Activated CD8-positive, alpha-beta memory T cell treated with anti-CD3 and anti-CD28 coated beads, Interleukin-2, amount 50 U/mL, for 4 hours (primary cell): ENCODE measurements at regions not wholly inside any gene's neighbourhood (a gene's known extent, or its start where the extent isn't known, plus 50 kb on each side); places are given as distances from the start of the nearest gene placed in this dataset.
"Not testable (repeated sequence)": the region's sequence is repeated elsewhere in the genome, so short reads cannot be mapped to it uniquely, and the experiment has no call there.

Experiments used
- DNase-seq: peaks from one replicate; pipeline ENCODE4 v3.0.0-alpha.2; 2020

- DNase-seq, result no peak
Measured at GRCh38 chr2:234796045-234796591, 155.7 kb upstream of the SH3BP4 start.

- no peak for DNase-seq
Measured at GRCh38 chr2:234795272-234795920, 156.4 kb upstream of the SH3BP4 start.

- DNase-seq, result no peak
Measured at GRCh38 chr2:234794866-234795265, 157.0 kb upstream of the SH3BP4 start.

DNA sequence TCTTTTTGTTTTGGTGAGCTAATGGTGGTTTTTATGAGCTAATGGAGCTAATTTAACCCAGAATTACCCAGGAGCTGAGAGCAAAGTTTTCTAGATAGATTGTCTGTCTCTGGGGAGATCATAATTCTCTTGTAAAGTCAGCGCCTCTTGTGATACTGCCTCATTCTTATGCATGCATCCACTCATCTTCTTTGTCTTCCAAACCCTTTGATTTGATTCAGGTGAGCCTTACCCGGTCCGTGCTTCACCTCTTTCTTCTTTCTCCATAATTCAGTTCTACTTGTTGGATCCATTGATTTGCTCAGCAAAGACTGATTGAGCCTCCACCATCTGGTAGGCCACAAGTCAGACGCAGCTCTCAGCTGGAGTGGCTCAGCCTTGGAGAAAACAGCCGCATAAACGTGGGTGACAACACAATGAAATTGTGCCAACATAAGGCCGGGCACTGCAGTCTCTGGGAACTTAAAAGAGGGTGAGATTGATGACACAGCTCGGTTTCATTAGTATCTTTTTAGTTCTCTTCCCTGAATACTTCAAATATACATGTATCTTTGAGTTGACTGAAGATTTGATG, 158.5 kb upstream of the SH3BP4 start:
- DNase-seq, result no peak

DNA sequence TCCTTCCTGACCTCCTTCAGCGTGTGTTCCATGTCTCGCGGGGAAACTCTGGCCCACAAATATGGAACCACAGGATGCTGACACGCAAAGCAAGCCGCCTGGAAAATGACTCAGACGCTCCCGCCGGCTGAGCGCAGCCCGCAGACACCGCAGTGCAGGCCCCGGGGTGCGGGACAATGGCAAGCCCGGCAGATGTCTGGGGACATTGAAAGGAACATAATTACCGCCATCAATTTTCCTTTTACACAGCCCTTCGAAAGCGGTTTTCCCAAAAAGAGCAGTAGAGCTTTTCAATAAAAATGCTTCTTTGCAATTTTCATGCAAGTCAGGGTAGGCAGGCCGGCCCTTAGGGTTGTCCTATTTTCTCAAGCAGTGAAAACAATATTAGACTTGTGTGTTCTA, 159.2 kb upstream of the SH3BP4 start:
- no peak for DNase-seq

DNA sequence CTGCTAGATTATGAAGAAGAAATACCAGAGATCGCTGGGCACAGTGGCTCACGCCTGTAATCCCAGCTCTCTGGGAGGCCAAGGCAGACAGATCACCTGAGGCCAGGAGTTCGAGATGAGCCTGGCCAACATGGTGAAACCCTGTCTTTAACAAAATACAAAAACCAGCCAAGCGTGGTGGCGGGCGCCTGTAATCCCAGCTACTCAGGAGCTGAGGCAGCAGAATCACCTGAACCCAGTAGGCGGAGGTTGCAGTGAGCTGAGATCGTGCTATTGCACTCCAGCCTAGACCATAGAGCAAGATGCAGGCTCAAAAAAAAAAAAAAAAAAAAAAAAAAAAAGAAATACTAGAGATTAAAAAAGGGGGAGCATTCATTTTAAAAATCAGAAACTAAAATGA, 159.7 kb upstream of the SH3BP4 start:
- DNase-seq, result not testable (repeated sequence)

- no peak for DNase-seq
Measured at GRCh38 chr2:234790380-234790779, 161.4 kb upstream of the SH3BP4 start.

GRCh38 chr2:234789556-234790325, 162.1 kb upstream of the SH3BP4 start:
- no peak for DNase-seq

- no peak for DNase-seq
Measured at GRCh38 chr2:234788841-234789240, 163.0 kb upstream of the SH3BP4 start.

GRCh38 chr2:234788381-234788780, 163.4 kb upstream of the SH3BP4 start:
- DNase-seq, result no peak

DNA sequence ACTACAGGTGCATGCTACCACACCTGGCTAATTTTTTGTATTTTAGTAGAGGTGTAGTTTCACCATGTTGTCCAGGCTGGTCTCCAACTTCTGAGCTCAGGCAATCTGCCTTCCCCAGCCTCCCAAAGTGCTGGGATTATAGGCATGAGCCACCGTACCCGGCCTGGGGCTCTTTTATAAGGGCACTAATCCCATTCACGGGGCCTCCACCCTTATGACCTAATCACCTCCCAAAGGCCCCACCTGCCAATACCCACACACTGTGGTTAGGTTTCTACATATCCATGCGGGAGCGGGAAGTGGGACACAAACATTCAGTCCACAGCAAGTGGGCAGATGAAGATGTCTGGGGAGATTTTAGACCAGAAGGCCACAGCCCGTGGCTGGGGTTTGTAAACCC, 164.7 kb upstream of the SH3BP4 start:
- no peak for DNase-seq

DNA sequence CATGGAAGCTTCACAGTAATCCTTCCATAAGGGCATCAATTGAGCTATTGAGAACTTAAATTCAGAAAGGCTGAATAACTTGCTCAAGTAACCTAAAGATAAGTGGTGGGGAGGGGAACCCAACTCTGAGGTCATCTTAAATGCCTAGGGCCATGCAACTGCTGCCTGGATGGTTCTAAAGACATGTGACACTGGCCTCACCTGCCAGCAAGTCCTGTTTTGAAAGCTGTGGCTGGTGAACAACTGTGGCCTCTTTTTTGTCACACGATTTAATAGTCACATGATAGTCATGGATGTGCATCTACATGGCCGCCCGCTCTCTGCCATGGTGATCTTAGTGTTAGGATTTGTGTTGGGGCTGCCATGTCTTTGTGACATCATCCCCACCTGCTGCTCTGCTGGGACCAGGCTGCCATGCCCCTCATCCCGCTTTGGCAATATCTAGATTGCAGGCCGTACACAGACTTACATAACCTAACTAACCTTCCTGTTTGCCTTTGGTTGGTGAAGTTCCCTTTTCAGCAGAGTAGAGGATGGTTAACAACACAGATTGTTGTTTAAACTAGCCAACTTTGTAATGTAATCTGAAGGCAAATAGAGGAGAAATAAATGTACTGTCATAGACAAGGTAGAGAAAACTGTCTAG, 177.9 kb upstream of the SH3BP4 start:
- no peak for DNase-seq

DNA sequence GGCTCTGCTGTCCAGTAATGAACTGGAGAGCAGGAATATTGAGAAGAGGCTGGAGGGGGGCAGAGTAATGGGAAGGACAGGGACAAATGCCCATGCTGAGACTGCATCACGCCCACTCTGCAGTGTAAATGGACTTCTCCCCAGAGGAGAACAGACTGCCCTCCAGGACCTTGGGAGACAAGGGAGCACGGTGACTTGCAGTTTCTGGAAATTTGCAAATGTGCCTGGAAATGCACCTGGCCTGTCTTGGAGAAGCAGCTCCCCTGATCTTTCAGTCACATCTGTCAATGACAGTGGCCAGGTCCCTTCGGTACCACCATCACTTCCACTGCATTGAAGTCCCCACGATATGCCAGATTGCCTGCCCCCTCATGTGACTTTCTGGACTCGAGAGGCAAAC, 178.7 kb upstream of the SH3BP4 start:
- DNase-seq, result no peak

GRCh38 chr2:234772733-234773060, 179.1 kb upstream of the SH3BP4 start:
- no peak for DNase-seq

- no peak for DNase-seq
Measured at GRCh38 chr2:234771980-234772732, 179.7 kb upstream of the SH3BP4 start.

DNA sequence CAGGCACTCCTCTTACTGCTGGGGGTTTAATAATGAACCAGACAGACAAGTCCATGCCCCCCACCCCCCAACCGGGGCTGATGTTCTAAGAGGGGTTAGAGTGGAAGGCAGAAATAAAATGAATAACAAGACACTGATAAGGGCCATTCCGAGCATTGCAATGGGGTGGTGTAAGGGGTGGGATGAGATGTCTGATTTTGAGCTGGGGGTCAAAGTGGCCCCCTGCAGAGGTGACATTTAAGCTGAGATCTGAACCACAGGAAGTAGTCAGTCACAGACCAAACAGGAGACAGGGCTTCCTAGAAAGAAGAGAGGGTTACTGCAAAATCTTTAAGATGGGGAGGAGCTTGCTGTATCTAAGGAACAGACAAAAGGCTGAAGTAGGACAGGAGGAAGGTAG, 180.6 kb upstream of the SH3BP4 start:
- DNase-seq, result no peak

DNA sequence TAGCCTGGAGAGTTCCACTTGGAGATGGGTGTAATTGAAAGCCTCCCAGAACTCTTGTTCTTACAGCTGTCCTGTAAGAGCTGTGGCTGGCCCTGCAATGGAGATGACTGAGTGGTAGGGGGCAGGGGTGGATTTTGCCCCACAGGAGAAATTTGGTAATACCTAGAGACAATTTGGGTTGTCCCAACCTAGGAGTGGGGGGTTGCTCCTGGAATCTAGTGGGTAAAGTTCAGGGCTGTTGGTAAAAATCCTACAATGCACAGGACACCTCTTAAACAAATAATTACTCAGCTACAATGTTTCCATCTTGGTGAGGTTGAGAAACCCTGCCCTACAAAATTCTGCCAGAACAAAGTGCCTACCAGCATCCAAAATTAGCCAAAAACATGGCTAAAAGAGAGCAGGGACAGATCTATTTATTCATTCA, 181.1 kb upstream of the SH3BP4 start:
- DNase-seq, result no peak

- no peak for DNase-seq
Measured at GRCh38 chr2:234770031-234770506, 181.7 kb upstream of the SH3BP4 start.

DNA sequence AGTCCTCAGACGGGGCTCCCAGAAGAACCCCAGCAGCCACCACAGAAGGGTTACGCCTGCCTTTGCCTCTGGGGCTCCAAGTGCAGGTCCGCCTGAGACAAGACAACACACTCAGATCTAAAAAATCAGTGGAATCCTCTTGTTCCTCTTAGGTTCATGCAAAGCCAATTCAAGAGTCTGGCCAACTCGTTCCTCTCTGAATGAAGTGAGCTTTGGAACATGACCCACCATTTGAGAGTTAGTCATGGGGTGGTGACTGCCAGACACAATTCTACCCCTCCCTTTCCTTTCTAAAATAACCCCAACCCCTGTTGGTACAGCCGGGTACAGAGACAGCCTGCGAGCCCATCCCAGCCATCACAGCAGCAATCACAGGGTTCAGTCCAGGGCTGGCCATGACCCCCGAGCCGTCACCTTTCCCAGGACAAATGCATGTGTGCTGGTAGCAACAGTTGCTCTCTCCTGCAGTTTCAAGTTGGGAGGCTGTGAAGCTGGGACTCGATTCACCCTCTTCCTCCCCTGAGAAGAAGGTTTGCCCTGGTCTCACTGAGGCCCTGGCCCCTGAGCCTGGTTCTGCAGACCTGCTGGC, 183.1 kb upstream of the SH3BP4 start:
- DNase-seq, result no peak

- DNase-seq, result no peak
Measured at GRCh38 chr2:234765279-234765678, 186.5 kb upstream of the SH3BP4 start.

DNA sequence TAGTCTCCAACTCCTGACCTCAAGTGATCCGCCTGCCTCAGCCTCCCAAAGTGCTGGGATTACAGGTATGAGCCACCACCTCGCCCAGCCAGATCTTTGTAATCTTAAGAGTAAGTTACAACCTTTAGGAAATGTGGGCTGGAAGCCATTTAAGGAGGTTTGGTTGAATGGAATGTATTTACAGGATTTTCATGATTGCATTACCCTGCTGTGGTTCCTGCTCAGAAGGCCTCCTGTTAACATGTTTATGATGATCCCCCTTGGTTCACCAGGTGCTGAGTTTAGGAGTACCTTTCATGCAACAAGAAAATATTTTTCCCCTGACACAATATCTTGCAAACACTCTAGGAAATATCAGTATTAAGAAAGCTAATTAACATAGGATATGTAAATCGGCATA, 187.4 kb upstream of the SH3BP4 start:
- DNase-seq, result no peak
